Left lung (tissue), 4 donors: ENCODE measurements at regions not wholly inside any gene's neighbourhood (a gene's known extent, or its start where the extent isn't known, plus 50 kb on each side); places are given as distances from the start of the nearest gene placed in this dataset.

Source experiments
- ATAC-seq: fragments of 200-7000 bp; cut with Tn5 transposase; one replicate; pipeline ENCODE4 v1.9.1; 2020; ENCODE audit warnings: moderate library complexity
- DNase-seq, 4 donors: peaks; one replicate each; pipeline ENCODE4 v3.0.0-alpha.2; 2013 to 2020
- H3K27ac ChIP-seq, 2 donors: fragments of 200-600 bp; sonication (generic) in 1 of 2; one replicate each; pipeline versions ENCODE4 v1.5.0 to v1.8.0; 2020 to 2021
- H3K27me3 ChIP-seq, 2 donors: fragments of 200-600 bp; sonication (generic) in 1 of 2; one replicate each; pipeline versions ENCODE4 v1.5.0 to v1.8.0; 2020 to 2021
- H3K36me3 ChIP-seq, 2 donors: fragments of 200-600 bp; sonication (generic) in 1 of 2; one replicate each; pipeline versions ENCODE4 v1.5.0 to v1.8.0; 2020 to 2021
- H3K4me1 ChIP-seq, 2 donors: fragments of 200-600 bp; one replicate each; pipeline ENCODE4 v1.8.0; 2021
- H3K4me3 ChIP-seq, 2 donors: fragments of 200-600 bp; sonication (generic) in 1 of 2; one replicate each; pipeline versions ENCODE4 v1.5.0 to v1.8.0; 2020 to 2021; ENCODE audit warnings: mild to moderate bottlenecking in 1 of 2
- H3K9me3 ChIP-seq, 2 donors: fragments of 200-600 bp; sonication (generic) in 1 of 2; one replicate each; pipeline versions ENCODE4 v1.5.0 to v1.8.0; 2020 to 2021
- CTCF ChIP-seq, 2 donors: fragments of 200-600 bp; sonication (generic) in 1 of 2; IDR thresholded peaks; one replicate each; pipeline versions ENCODE4 v1.5.0 to v1.8.0; 2021; ENCODE audit warnings: antibody characterized with exemption in 2 of 2
- intact Hi-C, 2 donors: fragments of 100-400 bp; cut with DNase I; formaldehyde crosslinking; loops; one replicate each; pipeline versions ENCODE4 v1.11.2 to v1.14.2; 2022
- donor health status: DM: no; HTN: yes; CAD: no.
- donor health status: DM: no; HTN: no; CAD: no.

GRCh38 chr2:67833632-67834031 lies 229.2 kb downstream of the C1D start:
- no peak for TF ChIP-seq CTCF (IDR thresholded peaks at IDR 0.05)
- H3K9me3 ChIP-seq: no peaks in the 10 kb centered on the region
- no peaks in the 10 kb centered on the region for H3K4me1 ChIP-seq
- intact Hi-C loops: no loop called here
- H3K27ac ChIP-seq: no peak overlapping the region
- no peaks in the 10 kb centered on the region for H3K36me3 ChIP-seq
- no peak for DNase-seq
- no peak for ATAC-seq
- no peaks in the 10 kb centered on the region for H3K27me3 ChIP-seq
- no peak overlapping the region for H3K4me3 ChIP-seq

GRCh38 chr2:67834482-67834881 lies 228.3 kb downstream of the C1D start:
- ATAC-seq: no peak
- no peaks in the 10 kb centered on the region for H3K27me3 ChIP-seq
- H3K4me1 ChIP-seq: no peaks in the 10 kb centered on the region
- H3K27ac ChIP-seq: no peak overlapping the region
- H3K4me3 ChIP-seq: no peak overlapping the region
- no peak for TF ChIP-seq CTCF (IDR thresholded peaks at IDR 0.05)
- intact Hi-C loops: no loop called here
- H3K36me3 ChIP-seq: no peaks in the 10 kb centered on the region
- no peaks in the 10 kb centered on the region for H3K9me3 ChIP-seq
- no peak for DNase-seq

- no peaks in the 10 kb centered on the region for H3K4me1 ChIP-seq
- no peak for DNase-seq
- ATAC-seq: no peak
- no peaks in the 10 kb centered on the region for H3K27me3 ChIP-seq
- no peak overlapping the region for H3K4me3 ChIP-seq
- no peak overlapping the region for H3K27ac ChIP-seq
- no peaks in the 10 kb centered on the region for H3K36me3 ChIP-seq
- no peaks in the 10 kb centered on the region for H3K9me3 ChIP-seq
- TF ChIP-seq CTCF (IDR thresholded peaks at IDR 0.05): no peak
- intact Hi-C loops: no loop called here
Measured at GRCh38 chr2:67835266-67835665, 227.5 kb downstream of the C1D start.

- no peaks in the 10 kb centered on the region for H3K4me1 ChIP-seq
- ATAC-seq (no peak), DNase-seq (no peak)
- TF ChIP-seq CTCF (IDR thresholded peaks at IDR 0.05): no peak
- no peaks in the 10 kb centered on the region for H3K36me3 ChIP-seq
- intact Hi-C loops: no loop called here
- H3K9me3 ChIP-seq: no peaks in the 10 kb centered on the region
- H3K27ac ChIP-seq: no peak overlapping the region
- H3K4me3 ChIP-seq: no peak overlapping the region
- no peaks in the 10 kb centered on the region for H3K27me3 ChIP-seq
Measured at GRCh38 chr2:67836866-67837265, 225.9 kb downstream of the C1D start.

GRCh38 chr2:67838205-67838604 lies 224.6 kb downstream of the C1D start:
- intact Hi-C loops: no loop called here
- H3K9me3 ChIP-seq: no peaks in the 10 kb centered on the region
- H3K27me3 ChIP-seq: no peaks in the 10 kb centered on the region
- H3K4me3 ChIP-seq: no peak overlapping the region
- no peak for TF ChIP-seq CTCF (IDR thresholded peaks at IDR 0.05)
- no peak overlapping the region for H3K27ac ChIP-seq
- DNase-seq (no peak), ATAC-seq (no peak)
- no peaks in the 10 kb centered on the region for H3K36me3 ChIP-seq
- H3K4me1 ChIP-seq: no peaks in the 10 kb centered on the region
